H1 (cell line): ENCODE measurements at regions not wholly inside any gene's neighbourhood (a gene's known extent, or its start where the extent isn't known, plus 50 kb on each side); places are given as distances from the start of the nearest gene placed in this dataset.

Experiments used
- EZH2 ChIP-seq: fragments of 200-600 bp; sonication (generic); IDR thresholded peaks from 2 replicates; pipeline ENCODE4 v1.7.1; 2012; ENCODE audit warnings: low read depth, mild to moderate bottlenecking, moderate library complexity, low read length, inconsistent platforms; ENCODE audit not compliant: severe bottlenecking
- JUND ChIP-seq: IDR thresholded peaks from 2 replicates; pipeline ENCODE4 v1.6.1; 2011; ENCODE audit warnings: mild to moderate bottlenecking, improper control_type of control experiment, low read length
- SP2 ChIP-seq: IDR thresholded peaks from 2 replicates; pipeline ENCODE4 v1.6.1; 2012; ENCODE audit warnings: mild to moderate bottlenecking, low read length, inconsistent platforms
- TF ChIP-seq, protein P1 (sequence below): IDR thresholded peaks from 2 replicates; pipeline ENCODE4 v1.6.1; 2012; ENCODE audit warnings: inconsistent platforms
- TF ChIP-seq, protein P2 (sequence below): IDR thresholded peaks from 2 replicates; pipeline ENCODE4 v1.6.1; 2011; ENCODE audit warnings: low read depth, mild to moderate bottlenecking, low read length; ENCODE audit not compliant: insufficient read depth
- TF ChIP-seq, protein P3 (sequence below): IDR thresholded peaks from 2 replicates; pipeline ENCODE4 v1.6.1; 2011; ENCODE audit warnings: low read length, improper control_type of control experiment

DNA sequence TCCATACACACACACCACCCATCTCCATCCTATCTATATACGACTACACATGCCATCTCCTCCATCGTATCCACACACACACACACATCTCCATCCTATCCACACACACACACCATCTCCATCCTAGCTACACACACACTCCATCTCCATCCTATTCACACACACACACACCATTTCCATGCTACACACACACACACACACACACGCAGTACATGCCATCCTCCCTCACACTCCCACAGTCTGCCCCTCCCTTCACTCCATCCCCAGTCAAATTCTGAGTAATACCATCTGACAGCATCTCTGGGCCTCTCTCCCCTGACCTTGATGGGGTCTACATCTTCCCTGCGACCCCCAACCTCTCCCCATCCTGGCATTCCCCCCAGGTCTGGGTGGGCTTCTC, 193.8 kb upstream of the LHX5 start (continued):
- TF ChIP-seq, protein P1, sequence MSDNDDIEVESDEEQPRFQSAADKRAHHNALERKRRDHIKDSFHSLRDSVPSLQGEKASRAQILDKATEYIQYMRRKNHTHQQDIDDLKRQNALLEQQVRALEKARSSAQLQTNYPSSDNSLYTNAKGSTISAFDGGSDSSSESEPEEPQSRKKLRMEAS: no peak
- TF ChIP-seq JUND: no peak
- TF ChIP-seq, protein P2, sequence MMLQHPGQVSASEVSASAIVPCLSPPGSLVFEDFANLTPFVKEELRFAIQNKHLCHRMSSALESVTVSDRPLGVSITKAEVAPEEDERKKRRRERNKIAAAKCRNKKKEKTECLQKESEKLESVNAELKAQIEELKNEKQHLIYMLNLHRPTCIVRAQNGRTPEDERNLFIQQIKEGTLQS: no peak
- TF ChIP-seq, protein P3, sequence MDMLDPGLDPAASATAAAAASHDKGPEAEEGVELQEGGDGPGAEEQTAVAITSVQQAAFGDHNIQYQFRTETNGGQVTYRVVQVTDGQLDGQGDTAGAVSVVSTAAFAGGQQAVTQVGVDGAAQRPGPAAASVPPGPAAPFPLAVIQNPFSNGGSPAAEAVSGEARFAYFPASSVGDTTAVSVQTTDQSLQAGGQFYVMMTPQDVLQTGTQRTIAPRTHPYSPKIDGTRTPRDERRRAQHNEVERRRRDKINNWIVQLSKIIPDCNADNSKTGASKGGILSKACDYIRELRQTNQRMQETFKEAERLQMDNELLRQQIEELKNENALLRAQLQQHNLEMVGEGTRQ: no peak
- TF ChIP-seq EZH2: no peak
- TF ChIP-seq SP2: no peak
